GM23338 (cell line): ENCODE measurements at regions not wholly inside any gene's neighbourhood (a gene's known extent, or its start where the extent isn't known, plus 50 kb on each side); places are given as distances from the start of the nearest gene placed in this dataset.

Source experiments
- EZH2 ChIP-seq: fragments of 200-600 bp; sonication (generic); IDR thresholded peaks from one replicate; pipeline ENCODE4 v1.8.0; 2017; ENCODE audit warnings: antibody characterized with exemption, mild to moderate bottlenecking, low read depth; ENCODE audit not compliant: unreplicated experiment
- EZH2phosphoT487 ChIP-seq: fragments of 200-600 bp; sonication (generic); IDR thresholded peaks from one replicate; pipeline ENCODE4 v1.8.1; 2018; ENCODE audit warnings: antibody characterized with exemption; ENCODE audit not compliant: unreplicated experiment
- JUNB ChIP-seq: IDR thresholded peaks from one replicate; pipeline ENCODE4 v1.6.1; 2016; ENCODE audit warnings: antibody characterized with exemption; ENCODE audit not compliant: unreplicated experiment
- NANOG ChIP-seq: IDR thresholded peaks from 2 replicates; pipeline ENCODE4 v1.6.1; 2016; ENCODE audit warnings: antibody characterized with exemption, borderline replicate concordance
- POLR2AphosphoS5 ChIP-seq: IDR thresholded peaks from 2 replicates; pipeline ENCODE4 v1.6.1; 2016; ENCODE audit warnings: antibody characterized with exemption, low read depth
- STAT1 ChIP-seq: IDR thresholded peaks from one replicate; pipeline ENCODE4 v1.6.1; 2016; ENCODE audit warnings: antibody characterized with exemption; ENCODE audit not compliant: unreplicated experiment
- ZNF331 ChIP-seq: fragments of 250-450 bp; sonication (Bioruptor Pico); IDR thresholded peaks from 2 replicates; pipeline ENCODE4 v1.5.0; 2020; ENCODE audit warnings: low read depth, mild to moderate bottlenecking, moderate library complexity
- TF ChIP-seq, protein P1 (sequence below): fragments of 250-450 bp; sonication (Bioruptor Pico); IDR thresholded peaks from 2 replicates; pipeline ENCODE4 v1.5.0; 2020; ENCODE audit warnings: mild to moderate bottlenecking, moderate library complexity
- TF ChIP-seq, protein P2 (sequence below), 2 experiments: fragments of 200-600 bp in 1 of 2; sonication (generic) in 1 of 2; conservative IDR thresholded peaks; 2 replicates each; pipeline versions ENCODE4 v1.5.1 to v1.6.1; 2016 to 2017; ENCODE audit warnings: antibody characterized with exemption in 2 of 2, low read depth in 2 of 2, mild to moderate bottlenecking in 2 of 2, moderate library complexity in 1 of 2
- TF ChIP-seq, protein P3 (sequence below): IDR thresholded peaks from 2 replicates; pipeline ENCODE4 v1.6.1; 2016; ENCODE audit warnings: antibody characterized with exemption

DNA sequence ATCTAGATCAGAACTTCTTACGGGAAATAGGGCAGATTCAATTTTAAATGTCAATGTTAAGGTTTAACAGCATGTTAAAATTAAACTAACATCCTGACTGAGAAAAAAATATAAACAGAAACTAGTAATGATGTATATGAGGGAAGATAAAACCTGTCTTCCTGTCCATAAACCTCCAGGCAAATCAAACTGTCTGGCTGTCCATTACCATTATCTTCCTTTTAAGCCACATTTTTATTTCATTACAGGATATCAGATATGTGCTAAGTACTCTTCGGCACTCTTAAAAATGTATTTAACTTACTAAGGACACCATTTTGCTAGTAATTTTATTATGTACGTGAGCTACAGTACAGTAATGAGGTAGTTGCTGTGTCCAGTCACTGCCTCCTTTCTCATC is 1461.7 kb upstream of the ALCAM start (continued):
- TF ChIP-seq, protein P1, sequence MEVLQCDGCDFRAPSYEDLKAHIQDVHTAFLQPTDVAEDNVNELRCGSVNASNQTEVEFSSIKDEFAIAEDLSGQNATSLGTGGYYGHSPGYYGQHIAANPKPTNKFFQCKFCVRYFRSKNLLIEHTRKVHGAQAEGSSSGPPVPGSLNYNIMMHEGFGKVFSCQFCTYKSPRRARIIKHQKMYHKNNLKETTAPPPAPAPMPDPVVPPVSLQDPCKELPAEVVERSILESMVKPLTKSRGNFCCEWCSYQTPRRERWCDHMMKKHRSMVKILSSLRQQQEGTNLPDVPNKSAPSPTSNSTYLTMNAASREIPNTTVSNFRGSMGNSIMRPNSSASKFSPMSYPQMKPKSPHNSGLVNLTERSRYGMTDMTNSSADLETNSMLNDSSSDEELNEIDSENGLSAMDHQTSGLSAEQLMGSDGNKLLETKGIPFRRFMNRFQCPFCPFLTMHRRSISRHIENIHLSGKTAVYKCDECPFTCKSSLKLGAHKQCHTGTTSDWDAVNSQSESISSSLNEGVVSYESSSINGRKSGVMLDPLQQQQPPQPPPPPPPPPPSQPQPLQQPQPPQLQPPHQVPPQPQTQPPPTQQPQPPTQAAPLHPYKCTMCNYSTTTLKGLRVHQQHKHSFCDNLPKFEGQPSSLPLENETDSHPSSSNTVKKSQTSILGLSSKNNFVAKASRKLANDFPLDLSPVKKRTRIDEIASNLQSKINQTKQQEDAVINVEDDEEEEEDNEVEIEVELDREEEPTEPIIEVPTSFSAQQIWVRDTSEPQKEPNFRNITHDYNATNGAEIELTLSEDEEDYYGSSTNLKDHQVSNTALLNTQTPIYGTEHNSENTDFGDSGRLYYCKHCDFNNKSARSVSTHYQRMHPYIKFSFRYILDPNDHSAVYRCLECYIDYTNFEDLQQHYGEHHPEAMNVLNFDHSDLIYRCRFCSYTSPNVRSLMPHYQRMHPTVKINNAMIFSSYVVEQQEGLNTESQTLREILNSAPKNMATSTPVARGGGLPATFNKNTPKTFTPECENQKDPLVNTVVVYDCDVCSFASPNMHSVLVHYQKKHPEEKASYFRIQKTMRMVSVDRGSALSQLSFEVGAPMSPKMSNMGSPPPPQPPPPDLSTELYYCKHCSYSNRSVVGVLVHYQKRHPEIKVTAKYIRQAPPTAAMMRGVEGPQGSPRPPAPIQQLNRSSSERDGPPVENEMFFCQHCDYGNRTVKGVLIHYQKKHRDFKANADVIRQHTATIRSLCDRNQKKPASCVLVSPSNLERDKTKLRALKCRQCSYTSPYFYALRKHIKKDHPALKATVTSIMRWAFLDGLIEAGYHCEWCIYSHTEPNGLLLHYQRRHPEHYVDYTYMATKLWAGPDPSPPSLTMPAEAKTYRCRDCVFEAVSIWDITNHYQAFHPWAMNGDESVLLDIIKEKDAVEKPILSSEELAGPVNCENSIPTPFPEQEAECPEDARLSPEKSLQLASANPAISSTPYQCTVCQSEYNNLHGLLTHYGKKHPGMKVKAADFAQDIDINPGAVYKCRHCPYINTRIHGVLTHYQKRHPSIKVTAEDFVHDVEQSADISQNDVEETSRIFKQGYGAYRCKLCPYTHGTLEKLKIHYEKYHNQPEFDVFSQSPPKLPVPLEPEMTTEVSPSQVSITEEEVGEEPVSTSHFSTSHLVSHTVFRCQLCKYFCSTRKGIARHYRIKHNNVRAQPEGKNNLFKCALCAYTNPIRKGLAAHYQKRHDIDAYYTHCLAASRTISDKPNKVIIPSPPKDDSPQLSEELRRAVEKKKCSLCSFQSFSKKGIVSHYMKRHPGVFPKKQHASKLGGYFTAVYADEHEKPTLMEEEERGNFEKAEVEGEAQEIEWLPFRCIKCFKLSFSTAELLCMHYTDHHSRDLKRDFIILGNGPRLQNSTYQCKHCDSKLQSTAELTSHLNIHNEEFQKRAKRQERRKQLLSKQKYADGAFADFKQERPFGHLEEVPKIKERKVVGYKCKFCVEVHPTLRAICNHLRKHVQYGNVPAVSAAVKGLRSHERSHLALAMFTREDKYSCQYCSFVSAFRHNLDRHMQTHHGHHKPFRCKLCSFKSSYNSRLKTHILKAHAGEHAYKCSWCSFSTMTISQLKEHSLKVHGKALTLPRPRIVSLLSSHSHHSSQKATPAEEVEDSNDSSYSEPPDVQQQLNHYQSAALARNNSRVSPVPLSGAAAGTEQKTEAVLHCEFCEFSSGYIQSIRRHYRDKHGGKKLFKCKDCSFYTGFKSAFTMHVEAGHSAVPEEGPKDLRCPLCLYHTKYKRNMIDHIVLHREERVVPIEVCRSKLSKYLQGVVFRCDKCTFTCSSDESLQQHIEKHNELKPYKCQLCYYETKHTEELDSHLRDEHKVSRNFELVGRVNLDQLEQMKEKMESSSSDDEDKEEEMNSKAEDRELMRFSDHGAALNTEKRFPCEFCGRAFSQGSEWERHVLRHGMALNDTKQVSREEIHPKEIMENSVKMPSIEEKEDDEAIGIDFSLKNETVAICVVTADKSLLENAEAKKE (CRISPR knock-in tag): no peak
- TF ChIP-seq EZH2phosphoT487: no peak
- TF ChIP-seq, protein P2, sequence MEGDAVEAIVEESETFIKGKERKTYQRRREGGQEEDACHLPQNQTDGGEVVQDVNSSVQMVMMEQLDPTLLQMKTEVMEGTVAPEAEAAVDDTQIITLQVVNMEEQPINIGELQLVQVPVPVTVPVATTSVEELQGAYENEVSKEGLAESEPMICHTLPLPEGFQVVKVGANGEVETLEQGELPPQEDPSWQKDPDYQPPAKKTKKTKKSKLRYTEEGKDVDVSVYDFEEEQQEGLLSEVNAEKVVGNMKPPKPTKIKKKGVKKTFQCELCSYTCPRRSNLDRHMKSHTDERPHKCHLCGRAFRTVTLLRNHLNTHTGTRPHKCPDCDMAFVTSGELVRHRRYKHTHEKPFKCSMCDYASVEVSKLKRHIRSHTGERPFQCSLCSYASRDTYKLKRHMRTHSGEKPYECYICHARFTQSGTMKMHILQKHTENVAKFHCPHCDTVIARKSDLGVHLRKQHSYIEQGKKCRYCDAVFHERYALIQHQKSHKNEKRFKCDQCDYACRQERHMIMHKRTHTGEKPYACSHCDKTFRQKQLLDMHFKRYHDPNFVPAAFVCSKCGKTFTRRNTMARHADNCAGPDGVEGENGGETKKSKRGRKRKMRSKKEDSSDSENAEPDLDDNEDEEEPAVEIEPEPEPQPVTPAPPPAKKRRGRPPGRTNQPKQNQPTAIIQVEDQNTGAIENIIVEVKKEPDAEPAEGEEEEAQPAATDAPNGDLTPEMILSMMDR (conservative IDR thresholded peaks at IDR 0.05; ENCODE audit: low read depth in 2 of 2): no peak
- no peak for TF ChIP-seq POLR2AphosphoS5
- TF ChIP-seq, protein P3, sequence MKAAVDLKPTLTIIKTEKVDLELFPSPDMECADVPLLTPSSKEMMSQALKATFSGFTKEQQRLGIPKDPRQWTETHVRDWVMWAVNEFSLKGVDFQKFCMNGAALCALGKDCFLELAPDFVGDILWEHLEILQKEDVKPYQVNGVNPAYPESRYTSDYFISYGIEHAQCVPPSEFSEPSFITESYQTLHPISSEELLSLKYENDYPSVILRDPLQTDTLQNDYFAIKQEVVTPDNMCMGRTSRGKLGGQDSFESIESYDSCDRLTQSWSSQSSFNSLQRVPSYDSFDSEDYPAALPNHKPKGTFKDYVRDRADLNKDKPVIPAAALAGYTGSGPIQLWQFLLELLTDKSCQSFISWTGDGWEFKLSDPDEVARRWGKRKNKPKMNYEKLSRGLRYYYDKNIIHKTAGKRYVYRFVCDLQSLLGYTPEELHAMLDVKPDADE: no peak
- TF ChIP-seq STAT1: no peak
- TF ChIP-seq ZNF331: no peak
- TF ChIP-seq NANOG: no peak
- TF ChIP-seq JUNB: no peak
- no peak for TF ChIP-seq EZH2
